ENCODE measurements at regions not wholly inside any gene's neighbourhood (a gene's known extent, or its start where the extent isn't known, plus 50 kb on each side); places are given as distances from the start of the nearest gene placed in this dataset.
A peak's percentile ranks its signal among the peaks of the same experiment; 100 is the strongest.
"Not testable (repeated sequence)": the region's sequence is repeated elsewhere in the genome, so short reads cannot be mapped to it uniquely, and the experiment has no call there.

- DNase-seq (ENCODE audit: low read depth, low spot score): peak; percentile 57
- peak overlapping the region; percentile 32 for H3K27ac ChIP-seq
Observed at GRCh38 chr1:114032271-114033215, 53.3 kb downstream of the OLFML3 start.

GRCh38 chr1:114033216-114033706 is 54.0 kb downstream of the OLFML3 start:
- DNase-seq (ENCODE audit: low read depth, low spot score): no peak
- H3K27ac ChIP-seq: peak overlapping the region; percentile 3

GRCh38 chr1:114033961-114034360 is 54.7 kb downstream of the OLFML3 start:
- peak; percentile 18 for DNase-seq (ENCODE audit: low read depth, low spot score)
- H3K27ac ChIP-seq: peak overlapping the region; percentile 3

GRCh38 chr1:114034567-114035303 is 55.5 kb downstream of the OLFML3 start:
- H3K27ac ChIP-seq: no peak overlapping the region
- DNase-seq (ENCODE audit: low read depth, low spot score): no peak

GRCh38 chr1:114035304-114035700 is 56.0 kb downstream of the OLFML3 start:
- DNase-seq (ENCODE audit: low read depth, low spot score): no peak
- H3K27ac ChIP-seq: no peak overlapping the region

GRCh38 chr1:114036841-114037630 is 57.8 kb downstream of the OLFML3 start:
- not testable (repeated sequence) for H3K27ac ChIP-seq

GRCh38 chr1:114037631-114037890 is 58.3 kb downstream of the OLFML3 start:
- DNase-seq (ENCODE audit: low read depth, low spot score): no peak
- no peak overlapping the region for H3K27ac ChIP-seq

More at GRCh38 chr1:114036841-114037630, 57.8 kb downstream of the OLFML3 start:
- not testable (repeated sequence) for DNase-seq (ENCODE audit: low read depth, low spot score)

- no peak overlapping the region for H3K27ac ChIP-seq
- DNase-seq (ENCODE audit: low read depth, low spot score): no peak
Observed at GRCh38 chr1:114037962-114038816, 58.9 kb downstream of the OLFML3 start.

Measured in epithelial cell of prostate (primary cell).